GM21528 (cell line): ENCODE measurements at regions not wholly inside any gene's neighbourhood (a gene's known extent, or its start where the extent isn't known, plus 50 kb on each side); places are given as distances from the start of the nearest gene placed in this dataset.
"Not testable (repeated sequence)": the region's sequence is repeated elsewhere in the genome, so short reads cannot be mapped to it uniquely, and the experiment has no call there.

ENCODE experiments used
- ATAC-seq: cut with Tn5 transposase; IDR thresholded peaks from one replicate; pipeline ENCODE4 v1.9.1; 2021; ENCODE audit warnings: mild to moderate bottlenecking, moderate library complexity; ENCODE audit not compliant: unreplicated experiment, low FRiP score

DNA sequence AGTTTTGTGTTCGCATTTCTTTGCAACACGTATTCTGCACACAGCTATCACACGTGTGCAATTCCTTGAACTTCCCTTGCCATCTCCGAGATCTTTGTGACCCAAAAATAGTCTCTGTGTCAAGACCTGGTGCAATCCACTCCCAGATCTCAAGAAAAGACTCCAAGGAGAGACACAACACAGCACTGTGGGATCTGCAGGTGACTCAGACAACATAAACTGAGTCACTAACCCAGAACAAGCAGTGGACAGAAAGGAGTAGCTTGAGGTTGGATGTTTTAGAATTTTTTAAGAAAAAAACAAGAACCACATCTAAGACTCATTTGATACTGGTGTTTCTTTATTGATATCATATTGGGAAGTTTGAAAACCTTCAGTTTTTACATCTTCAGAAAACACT lies 396.9 kb downstream of the AGTPBP1 start:
- ATAC-seq, result no peak

DNA sequence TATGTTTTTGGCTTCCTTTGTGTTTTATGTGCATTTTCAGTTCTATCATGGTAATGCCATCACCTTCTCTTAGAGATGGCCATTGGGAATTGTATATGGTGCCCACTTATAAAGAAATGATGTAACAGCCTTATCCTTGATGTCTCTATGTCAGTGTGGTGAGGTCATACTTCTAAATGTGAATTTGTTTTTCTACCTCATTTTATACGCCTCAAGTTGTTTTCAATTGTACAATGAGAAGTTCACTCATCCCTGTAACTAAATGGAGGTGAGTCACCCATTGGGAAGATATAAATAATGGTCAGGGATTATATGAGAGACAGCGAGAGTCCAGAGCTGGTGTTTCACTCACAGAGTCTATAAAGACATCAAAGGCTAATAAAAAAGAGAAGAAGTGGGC lies 402.4 kb downstream of the AGTPBP1 start:
- no peak for ATAC-seq

DNA sequence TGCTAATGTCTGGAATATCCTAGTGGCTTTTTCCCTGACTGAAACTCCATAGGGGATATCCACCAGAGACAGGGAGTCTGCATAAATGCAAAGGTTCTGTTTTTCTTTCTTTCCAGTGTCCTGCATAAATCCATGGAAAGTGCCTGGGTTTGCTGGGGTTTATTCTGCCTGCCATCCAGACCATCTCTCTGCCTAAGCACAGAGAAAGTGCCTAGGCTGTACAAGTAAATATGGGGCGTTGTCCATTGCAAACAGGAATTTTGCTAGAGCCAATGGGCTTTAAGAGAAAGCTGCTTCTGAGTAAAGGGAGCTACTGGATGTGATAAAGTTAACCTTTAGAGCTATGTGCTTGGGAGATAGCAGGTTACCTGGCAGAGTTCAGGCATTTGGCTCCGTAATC lies 407.5 kb downstream of the AGTPBP1 start:
- ATAC-seq, result no peak

DNA sequence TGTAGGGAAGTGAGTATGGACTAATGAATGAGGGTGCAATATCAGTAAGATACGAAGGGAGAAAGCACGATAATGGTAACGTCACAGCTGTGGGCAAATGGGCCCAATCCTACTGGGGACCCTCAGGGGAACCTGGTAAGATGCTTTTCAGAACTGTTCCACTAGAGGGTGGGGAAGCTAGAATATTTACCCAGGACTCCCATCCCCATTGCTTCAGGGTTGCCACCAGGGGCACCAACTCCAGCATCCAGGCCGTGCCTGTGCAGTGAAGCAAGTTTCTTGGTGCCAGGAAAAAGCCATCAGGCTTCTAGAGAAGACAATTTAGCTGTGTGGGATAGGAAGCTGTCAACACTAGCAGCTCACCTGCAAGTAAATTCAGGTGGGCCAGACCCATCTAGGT lies 409.3 kb downstream of the AGTPBP1 start:
- ATAC-seq, result no peak

DNA sequence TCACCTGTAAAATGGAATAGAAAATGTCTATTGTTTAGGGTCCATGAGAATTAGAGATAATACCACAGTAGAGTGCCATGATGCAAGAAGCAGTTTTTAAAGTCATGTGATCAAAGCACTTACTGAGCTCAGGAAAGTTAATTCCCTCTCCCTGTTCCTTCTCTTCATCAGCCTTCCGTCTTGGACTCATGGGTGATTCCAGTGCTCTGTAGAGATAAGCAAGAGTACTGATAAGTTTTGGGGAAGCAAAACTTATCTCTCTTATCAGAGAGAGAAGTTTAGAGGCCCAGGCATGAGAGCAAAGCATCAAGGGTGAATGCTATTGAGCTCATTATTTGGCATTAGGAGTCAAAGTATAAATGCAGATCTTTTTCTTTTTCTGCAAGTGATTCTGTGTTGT lies 410.1 kb downstream of the AGTPBP1 start:
- no peak for ATAC-seq

DNA sequence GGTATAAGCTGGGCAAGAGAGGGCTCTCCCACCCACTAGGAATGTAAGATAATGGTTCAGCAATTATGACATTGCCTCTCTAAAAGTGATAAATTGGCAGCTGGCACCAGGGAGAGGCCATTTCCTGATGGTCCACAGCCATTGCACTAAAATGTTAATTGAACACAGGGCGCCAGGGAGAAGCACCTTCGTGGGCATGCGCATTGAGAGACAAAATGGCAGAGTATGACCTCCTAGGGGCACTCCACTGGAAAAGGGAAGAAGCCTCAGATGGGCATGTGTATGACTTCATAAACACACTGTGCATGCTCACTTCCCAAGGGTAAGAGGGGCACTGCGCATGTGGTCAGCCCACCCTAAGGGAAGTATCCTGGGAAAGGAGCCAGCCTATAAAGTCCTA lies 419.2 kb downstream of the AGTPBP1 start:
- ATAC-seq, result no peak

DNA sequence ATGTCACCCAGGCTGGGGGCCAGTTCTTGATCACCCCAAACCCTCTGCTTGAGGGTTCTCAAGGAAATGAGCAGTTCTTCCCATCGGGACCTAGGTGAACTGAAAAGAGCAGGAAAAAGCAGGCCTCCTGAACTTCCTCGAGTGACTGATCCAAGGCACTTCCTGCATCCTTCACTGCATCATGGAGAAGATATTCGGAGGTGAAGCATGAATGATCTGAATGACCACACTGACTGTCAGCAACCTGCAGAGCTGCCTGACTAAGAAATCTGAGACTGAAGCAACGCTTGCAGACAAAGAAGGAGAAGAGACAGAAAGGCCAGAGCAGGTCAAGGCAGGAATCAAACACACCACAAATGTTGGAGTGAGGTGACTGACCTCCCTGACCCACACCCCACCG lies 420.2 kb downstream of the AGTPBP1 start:
- no peak for ATAC-seq

DNA sequence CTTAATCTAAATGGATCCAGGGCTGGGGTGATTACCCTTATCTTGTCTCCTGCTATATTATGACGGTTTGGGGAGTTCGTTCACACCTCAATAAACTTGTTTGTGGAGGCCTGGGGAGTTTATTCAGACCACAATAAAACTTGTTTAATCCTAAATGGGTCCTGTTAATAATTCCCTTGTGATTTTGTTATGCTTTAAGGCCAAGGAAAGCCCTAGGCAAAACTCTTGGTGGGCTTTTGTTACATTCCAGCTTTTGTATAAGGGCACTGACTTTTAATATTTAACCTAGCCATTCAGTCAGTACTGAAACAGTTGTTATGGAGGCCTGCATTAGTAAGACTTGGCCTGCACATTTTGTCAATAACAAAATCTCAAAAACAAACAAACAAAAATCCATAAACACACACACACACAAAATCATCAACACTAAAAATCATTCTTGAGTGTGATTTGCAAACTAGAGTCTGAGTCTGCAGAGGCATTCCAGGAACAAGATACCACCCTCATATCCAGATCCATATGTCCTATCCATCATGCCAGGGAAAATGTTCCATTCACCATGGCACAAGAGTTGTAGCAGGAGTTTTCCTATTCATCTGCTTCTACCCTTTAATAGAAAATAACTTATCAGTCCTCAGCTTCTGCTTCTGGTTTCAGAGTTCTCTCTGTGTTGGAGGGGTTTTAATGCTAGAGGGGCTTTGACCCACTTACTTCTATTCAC lies 421.7 kb downstream of the AGTPBP1 start:
- no peak for ATAC-seq

DNA sequence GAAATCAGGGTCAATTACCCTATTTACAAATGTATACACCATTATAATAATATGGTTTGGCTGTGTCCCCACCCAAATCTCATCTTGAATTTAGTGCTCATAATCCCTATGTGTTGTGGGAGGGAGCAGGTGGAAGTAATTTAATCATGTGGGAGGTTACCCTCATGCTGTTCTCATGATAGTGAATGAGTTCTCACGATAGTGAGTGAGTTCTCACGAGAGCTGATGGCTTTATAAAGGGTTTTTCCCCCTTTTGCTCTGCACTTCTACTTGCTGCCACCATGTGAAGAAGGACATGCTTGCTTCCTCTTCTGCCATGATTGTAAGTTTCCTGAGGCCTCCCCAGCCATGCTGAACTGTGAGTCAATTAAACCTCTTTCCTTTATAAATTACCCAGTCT lies 426.2 kb downstream of the AGTPBP1 start:
- not testable (repeated sequence) for ATAC-seq

DNA sequence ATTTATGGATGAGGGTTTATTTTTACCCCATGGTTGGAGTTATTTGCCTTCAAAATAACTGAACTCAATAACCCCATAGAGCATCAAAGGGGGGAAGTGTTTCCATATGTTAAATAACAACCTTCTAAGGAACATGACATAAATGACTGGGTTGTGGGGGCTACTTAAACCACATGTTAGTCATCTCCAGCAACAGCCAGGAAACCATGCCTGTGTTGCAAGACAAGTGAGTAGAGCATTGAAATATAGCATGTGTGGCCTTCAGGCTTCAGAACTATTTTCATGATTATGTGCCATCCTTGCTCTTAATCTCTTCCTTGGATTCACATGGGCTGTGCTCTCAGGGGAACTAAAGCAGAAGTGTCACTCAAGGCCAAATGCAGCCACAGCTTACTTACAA lies 431.2 kb downstream of the AGTPBP1 start:
- no peak for ATAC-seq

DNA sequence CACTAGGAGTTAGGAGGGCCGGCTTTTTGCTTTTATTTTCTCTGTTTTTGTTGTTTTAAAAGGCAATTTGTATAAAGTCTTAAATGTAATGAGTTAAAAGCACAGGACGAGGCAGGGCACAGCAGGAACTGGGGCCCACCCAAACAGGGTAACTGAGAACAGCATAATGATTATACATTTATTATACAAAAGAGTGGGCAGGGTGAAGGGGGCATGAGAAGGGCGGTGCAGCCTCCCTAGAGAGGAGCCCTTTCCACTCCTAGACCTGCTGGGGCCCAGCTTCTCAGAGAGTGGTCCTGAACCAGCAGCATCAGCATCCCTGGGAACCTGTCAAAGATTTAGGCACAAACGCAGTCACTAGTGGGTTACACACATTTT lies 438.0 kb downstream of the AGTPBP1 start:
- no peak for ATAC-seq

DNA sequence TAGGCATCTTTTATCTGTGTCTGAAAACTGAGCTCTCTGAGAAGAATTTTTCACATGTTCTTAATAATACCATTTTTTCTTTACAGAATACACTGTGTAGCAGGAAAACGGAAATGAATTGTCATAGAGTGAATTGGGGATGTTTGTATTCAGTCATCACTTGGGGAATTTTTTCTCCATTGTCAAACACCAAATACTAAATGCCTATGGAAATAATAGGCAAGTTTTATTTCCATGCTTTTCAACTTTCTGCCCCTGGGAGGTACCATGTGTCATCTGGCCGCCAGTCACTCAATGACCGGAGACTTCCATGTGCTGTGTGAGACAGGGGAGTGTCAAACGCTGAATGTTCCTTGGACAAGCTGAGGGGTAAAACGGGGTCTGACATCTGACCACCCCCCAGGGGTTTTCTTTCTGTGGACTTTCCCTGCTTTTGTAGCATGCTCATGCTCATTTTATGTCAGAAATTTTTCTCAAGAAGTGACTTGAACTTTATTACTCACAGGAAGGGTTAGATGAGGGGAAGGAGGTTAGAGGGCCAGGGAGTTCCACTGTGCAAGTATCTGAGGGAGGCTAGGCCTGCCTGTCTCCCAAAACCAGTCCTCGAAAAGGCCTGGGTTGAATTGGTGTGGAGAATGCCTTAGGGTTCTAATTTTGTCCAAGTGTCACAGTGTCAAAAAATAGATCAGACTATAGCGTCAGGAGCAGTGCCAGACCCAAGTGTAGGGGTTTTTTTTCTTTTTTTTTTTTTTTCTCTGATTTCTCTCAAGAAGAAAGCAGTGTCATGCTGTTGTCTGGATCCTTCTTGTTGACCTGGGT lies 438.6 kb downstream of the AGTPBP1 start:
- ATAC-seq, result no peak

DNA sequence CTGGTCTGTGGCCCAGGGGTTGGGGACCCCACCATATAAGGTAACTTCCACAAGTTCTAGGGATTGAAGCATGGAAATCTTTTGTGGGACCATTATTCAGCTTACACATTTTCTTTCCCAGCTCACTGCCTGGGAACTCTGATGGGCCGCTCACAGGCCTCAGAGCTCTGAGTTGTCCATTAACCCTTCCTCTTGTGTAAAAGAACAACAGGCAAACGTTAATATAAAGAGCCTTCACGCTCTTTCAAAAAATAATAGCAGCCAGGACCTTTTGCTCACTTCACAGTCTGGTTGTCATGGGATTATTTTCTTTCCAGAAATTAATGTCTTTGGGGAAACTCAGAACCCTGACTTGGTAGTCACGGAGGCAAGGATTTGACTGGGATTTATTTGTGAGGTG lies 443.3 kb downstream of the AGTPBP1 start:
- ATAC-seq, result no peak

DNA sequence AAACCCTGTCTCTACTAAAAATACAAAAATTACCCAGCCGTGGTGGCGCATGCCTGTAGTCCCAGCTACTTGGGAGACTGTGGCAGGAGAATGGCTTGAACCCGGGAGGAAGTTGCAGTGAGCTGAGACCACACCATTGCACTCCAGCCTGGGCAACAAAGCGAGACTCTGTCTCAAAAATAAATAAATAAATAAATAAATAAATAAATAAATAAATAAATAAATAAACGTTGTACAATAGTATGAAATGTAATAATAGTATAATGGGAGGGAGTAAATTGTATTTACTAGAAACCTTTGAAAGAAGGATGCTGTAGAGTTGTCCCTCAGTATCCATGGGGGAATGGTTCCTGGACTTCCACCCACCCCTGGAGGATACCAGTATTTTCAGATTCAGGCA lies 446.5 kb downstream of the AGTPBP1 start:
- not testable (repeated sequence) for ATAC-seq

DNA sequence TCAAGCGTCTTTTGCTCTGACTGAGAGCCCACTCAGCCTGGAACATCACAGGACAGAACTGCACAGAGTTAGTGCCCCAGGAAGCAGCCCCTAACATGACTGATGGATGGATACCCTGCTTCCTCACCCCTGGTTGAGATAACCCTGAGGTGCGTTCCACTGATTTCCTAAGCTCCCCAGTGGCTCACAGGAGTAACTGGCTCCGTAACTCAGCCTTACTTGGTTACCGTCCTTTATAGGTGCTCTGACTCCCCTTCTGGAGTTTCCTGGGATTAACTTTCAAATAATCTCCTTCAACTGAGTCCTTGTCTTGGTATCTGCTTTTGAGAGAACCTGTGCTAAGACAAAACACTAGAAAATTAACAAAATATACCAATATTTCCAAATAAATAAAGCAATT lies 449.5 kb downstream of the AGTPBP1 start:
- no peak for ATAC-seq

DNA sequence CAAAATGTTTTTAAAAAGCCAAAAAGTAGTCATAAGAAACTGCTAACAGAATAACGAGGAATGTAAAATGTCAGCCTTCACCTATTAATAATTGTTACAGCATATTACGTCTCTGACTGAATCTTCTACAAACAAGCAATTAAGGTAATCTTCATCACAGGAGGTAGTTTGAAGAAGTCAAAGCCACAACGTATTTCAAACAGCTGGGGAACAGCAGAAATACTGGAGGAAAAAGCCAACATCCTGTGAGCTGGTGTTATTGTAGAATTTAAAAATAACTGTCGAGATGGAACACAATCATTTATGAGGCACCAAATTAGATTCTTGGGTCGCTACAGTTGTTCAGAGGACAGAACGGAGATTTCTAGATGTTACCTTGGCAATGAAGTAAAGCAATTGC lies 450.5 kb downstream of the AGTPBP1 start:
- no peak for ATAC-seq

DNA sequence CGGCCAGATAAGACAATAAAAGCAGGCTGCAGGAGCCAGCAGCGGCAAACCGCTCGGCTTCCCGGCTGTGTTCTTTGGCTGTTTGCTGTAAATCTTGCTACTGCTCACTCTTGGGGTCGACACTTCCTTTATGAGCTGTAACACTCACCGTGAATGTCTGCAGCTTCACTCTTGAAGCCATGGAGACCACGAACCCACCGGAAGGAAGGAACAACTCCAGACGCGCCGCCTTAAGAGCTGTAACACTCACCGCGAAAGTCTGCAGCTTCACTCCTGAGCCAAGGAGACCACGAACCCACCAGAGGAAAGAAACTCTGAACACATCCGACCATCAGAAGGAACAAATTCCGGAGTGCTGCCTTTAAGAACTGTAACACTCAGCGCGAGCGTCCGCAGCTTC lies 451.7 kb downstream of the AGTPBP1 start:
- ATAC-seq, result no peak

DNA sequence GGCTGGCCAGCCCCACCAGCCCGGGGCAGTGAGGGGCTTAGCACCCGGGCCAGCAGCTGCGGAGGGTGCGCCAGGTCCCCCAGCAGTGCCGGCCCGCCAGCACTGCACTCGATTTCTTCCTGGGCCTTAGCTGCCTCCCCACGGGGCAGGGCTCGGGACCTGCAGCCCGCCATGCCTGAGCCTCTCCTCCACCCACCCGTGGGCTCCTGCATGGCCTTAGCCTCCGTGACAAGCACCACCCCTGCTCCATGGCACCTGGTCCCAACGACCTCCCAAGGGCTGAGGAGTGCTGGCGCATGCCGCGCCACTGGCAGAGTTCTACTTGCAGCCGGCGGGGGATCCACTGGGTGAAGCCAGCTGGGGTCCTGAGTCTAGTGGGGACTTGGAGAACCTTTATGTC lies 452.6 kb downstream of the AGTPBP1 start:
- no peak for ATAC-seq

DNA sequence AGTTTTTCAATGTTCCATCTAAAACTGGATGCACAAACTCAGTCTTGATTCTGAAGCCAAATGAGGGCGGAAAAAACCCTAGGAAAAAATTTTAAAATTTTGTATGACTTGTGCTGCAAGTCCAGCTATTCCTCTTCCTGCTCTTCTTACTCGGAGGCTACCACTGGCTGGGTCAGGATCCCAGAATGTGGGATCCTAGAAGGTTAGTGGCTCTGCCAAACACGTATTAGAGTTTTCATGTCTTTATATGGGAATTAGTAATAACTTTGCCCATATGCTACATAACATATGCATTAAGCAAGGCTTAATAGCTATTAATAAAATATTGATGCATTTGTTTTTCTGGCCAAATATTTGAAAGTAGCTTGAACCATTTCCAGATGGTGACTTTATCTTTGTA lies 458.3 kb downstream of the AGTPBP1 start:
- ATAC-seq, result no peak

DNA sequence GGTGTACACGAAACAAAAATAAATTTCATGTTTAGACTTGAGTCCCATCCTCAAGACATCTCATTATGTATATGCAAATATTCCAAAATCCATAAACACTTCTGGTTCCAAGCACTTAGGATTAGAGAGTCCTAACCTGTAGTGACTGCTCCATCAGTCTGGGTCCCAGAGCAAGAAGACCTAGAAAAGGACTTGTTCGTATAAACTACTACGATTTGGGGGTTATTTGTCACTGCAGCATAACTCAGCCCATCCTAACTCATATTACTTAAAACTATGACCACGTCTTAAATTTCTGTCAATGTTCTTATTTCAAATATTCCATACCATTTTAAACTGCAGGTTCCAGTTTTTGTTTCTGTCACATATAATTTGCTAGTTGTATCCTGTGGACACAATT lies 463.0 kb downstream of the AGTPBP1 start:
- ATAC-seq, result no peak

DNA sequence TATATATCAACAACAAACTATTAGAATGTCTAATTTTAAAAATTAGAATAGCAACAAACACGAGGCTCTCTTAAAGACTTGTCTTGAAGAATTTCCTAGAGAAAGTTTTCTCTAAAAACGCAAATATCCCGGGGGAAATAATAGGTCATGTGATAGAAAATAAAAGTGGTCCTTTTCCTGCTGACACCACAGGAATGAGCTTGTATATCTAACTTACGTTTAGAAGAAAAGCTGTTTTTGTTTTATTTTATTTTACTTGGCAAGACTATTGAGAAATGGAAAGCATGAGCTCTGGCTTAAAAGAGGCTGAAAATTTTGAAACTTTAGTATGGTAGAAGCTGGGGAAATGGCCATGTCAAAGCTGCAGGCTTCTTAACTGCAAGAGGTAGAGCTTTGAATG lies 465.0 kb downstream of the AGTPBP1 start:
- no peak for ATAC-seq

DNA sequence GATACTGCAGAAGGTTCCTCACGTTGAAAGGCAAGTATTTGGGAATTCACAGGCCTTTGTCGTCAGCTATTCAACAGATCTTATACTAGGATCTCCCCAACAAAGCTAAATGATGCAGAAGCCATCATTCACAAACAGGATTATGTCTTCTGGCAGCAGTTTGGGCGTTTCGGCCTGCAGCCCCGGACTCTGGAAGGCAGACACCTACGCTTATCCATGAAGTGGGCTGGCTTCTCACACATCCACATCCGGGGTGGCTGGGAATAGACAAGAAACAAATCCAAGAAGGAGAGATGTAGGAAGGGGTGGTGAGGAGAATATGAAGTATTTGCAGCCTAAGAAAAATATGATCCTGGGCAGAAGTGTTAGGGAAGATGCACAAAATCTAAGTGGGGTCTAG lies 471.9 kb downstream of the AGTPBP1 start:
- ATAC-seq, result no peak
